HG03066 (cell line): ENCODE measurements at regions not wholly inside any gene's neighbourhood (a gene's known extent, or its start where the extent isn't known, plus 50 kb on each side); places are given as distances from the start of the nearest gene placed in this dataset.

ENCODE experiments used
- ATAC-seq: cut with Tn5 transposase; IDR thresholded peaks from one replicate; pipeline ENCODE4 v1.9.1; 2021; ENCODE audit warnings: low read depth; ENCODE audit not compliant: unreplicated experiment

GRCh38 chr10:3294919-3295581, 122.5 kb upstream of the PITRM1 start:
- ATAC-seq, result no peak

GRCh38 chr10:3293581-3294431, 121.2 kb upstream of the PITRM1 start:
- ATAC-seq, result no peak

DNA sequence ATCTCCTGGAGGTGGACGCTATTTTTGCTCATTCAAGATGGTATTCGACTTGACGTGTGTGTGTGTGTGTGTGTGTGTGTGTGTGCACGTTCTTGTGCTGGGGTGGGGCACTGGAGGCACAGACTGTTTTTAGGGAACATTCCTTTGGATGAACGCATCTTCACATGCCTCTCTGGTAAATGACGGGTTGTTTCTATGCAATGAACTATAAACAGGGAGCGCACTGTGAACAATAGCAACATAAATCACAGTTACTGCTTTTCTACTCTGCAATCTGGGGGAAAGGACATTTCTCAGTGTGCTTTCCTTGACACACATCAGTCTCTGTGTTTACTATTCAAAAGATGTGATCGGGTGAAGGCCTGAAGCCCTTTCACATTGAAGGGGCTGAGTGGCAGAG, 120.1 kb upstream of the PITRM1 start:
- no peak for ATAC-seq

- ATAC-seq, result no peak
These were observed 118.0 kb upstream of the PITRM1 start for GRCh38 chr10:3290550-3290949.

GRCh38 chr10:3287572-3288445, 115.2 kb upstream of the PITRM1 start:
- no peak for ATAC-seq

DNA sequence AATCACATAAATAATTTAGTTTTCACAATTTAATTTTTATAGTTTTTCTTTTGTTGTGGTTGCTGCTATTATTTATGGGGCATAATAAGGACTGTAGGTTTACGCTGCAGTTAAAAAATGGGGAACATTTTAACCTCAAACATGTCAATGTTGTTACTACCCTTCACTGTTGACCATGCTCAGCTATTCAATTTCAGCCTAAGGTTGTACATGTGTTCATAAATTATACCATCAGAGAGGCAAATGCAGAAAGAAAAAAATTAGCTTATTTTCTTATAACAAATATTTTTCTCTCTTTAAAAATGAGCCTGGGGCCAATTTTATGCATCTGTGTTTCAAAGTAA, 110.1 kb upstream of the PITRM1 start:
- ATAC-seq, result no peak

DNA sequence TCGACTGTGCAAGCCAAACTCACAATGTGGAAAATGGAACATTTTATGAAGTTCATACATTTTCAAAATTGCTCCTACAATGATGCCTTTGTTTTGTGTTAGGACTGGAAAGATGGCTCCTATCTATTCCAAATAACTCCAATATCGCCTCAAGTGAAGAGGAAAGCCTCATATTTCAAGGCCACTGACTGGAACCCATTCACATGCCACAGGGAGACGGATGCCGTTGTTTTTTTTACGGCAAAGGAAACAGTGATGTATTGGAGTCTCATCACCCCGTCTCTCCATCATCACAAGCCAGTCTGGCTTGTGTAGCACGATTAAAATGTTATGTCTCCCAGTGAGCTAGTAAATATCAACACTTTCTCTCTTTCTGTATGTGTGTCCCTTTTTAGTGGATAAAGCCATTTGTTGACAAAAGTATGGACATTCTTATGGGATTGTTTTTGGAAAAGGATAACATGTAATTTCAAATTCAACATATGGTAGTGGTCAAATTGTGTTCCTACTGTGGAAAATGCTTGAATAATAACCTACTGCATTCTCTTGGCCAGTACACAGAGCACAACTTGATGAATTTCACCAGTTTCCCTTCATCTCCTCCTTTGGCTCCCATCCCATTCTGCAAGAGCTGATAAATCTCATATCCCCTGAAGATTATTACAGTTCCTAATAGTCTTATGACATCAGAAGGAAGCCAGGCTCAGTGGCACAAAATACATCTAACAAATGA, 109.5 kb upstream of the PITRM1 start:
- no peak for ATAC-seq

GRCh38 chr10:3278771-3279170, 106.2 kb upstream of the PITRM1 start:
- ATAC-seq, result no peak

GRCh38 chr10:3277566-3277965, 105.0 kb upstream of the PITRM1 start:
- ATAC-seq, result no peak

DNA sequence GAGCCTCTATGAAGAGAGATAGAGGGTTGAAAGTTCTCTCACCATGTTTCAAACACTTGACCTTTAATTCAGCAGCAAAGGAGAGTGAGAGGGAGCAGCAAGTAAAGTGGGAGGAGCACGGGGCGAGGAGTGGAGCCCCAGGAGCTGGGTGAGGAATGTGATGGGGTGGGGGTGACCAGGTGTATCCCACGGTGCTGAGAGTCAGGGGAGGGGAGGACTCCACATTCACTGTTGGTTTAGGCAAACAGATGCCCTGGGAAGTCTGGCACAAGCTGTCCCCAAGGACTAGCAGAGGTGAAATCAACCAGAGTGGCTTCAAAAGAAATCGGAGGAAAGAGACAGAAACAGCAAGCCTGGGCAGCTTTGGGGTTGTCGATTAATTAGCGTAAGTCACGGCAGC, 101.8 kb upstream of the PITRM1 start:
- ATAC-seq, result no peak

DNA sequence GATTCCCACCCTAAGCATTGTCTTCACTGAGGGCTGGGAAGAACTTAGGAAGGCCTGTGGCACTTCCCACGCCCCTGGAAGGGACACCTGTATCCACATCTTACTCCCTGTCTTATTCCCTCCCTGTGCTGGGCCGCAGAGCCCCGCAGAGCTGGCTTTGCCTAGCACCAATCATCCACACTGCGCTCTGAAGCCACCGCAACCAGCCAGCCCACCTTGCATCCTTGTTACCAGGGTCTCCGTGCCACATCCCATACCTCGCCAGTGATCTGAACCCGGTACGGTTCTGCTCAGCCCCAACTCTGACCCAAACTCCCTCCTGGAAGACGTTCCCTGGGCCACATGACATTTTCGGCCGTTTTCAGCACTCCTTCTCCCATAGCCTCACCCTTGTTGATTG, 101.4 kb upstream of the PITRM1 start:
- ATAC-seq, result no peak

DNA sequence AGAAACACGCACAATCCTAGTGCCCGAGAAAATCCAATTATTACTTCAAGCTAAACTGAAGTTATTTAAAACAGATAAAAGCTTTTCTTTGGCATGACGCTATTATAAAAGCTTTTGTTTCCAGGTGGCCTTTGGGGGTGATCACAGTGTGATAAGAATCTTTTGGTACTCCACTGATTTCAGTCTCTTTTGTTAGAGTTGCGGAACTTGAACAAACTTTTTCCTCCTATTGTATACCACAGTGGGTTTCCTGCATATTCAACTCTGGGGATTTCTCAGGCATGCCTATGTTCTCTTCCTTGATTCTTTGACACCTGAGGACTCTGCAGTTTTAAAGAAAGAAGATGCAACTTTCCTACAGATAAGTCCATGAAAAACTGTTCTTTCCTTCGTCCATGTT, 99.7 kb upstream of the PITRM1 start:
- no peak for ATAC-seq

- no peak for ATAC-seq
These were observed 99.0 kb upstream of the PITRM1 start for GRCh38 chr10:3271354-3272115.

DNA sequence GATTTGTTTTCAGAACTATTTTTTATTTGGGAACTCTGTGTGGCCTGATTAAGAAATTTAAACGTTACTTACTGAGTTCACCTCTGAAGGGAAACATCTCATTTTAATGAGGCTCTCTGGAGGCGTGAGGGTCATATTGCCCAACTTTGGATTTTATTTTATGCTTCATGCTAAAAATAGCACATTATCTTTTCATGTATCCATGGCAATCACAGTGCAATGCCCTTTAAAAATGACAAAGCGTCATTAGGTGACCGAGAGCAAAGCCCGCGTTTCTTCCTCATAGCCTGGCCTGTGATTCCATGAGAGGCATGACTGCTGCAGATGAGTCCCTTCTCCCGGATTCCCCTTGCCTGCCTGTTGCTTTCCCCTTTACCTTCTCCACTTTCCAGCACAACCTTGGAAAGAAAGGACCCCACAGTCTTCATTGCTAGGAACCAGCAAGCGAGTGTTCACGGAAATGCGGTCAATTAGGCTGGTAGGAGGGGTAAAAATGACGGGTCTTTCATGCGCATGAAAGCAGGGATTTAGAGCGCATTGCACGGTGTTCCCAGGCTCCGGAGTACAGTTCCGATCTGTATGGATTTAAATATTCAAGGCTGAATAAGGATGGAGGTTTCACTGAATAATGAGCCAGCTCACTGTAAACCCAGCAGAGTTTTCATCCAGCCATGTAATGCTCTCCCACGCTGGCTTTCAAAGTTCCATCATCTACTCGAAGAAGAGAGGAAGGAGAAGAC, 98.2 kb upstream of the PITRM1 start:
- ATAC-seq, result no peak

DNA sequence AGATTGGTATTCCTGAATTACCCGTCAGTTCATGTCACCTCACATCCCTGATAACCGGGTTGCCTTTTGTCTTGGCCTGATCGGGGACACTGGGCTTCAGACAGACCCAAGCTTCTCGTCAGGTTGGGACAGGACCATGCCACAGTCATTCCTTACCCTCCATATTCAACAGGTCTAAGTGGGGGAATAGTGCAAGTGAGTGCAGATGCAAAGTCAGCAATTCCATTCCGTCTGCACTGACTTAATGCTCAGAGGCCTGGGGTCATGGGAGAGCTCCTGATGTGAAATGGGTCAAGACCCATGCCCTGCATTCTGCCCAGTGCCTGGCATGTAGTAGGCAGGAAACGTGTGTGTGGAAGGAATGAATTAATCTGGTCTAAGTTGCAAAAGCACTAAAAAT, 95.4 kb upstream of the PITRM1 start:
- ATAC-seq, result no peak

DNA sequence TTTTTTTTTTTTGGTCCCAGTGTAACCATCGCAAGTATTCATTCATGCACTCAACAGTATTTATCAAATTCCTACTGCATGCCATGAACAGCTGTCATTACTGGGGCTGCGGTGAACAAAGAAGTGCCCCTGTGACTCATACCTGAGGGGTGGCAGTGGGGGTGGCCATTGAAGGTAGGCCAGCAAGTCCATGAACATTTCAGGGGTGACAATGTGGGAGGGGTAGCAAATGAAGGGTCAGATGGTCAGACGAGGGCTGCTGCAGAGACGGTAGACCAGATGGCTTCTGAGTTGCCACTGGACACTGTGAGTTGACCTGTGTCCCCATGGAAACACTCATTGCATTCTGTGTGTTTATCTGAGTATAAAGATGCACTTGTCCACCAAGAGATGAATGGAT, 92.5 kb upstream of the PITRM1 start:
- ATAC-seq, result no peak

- no peak for ATAC-seq
These were observed 91.7 kb upstream of the PITRM1 start for GRCh38 chr10:3264161-3264761.

- ATAC-seq, result no peak
These were observed 91.2 kb upstream of the PITRM1 start for GRCh38 chr10:3263747-3264146.

- ATAC-seq, result no peak
These were observed 90.5 kb upstream of the PITRM1 start for GRCh38 chr10:3263082-3263481.
